Lower leg skin (tissue), 4 donors: ENCODE measurements at regions not wholly inside any gene's neighbourhood (a gene's known extent, or its start where the extent isn't known, plus 50 kb on each side); places are given as distances from the start of the nearest gene placed in this dataset.

Experiments
- DNase-seq, 2 donors: peaks; one replicate each; pipeline ENCODE4 v3.0.0-alpha.2; 2019; ENCODE audit warnings: low spot score in 2 of 2
- H3K4me3 ChIP-seq: fragments of 200-600 bp; sonication (generic); 2 replicates; pipeline ENCODE4 v1.5.1; 2017; ENCODE audit warnings: mild to moderate bottlenecking, low read depth; ENCODE audit not compliant: poor library complexity, severe bottlenecking
- POLR2A ChIP-seq, 2 donors: fragments of 450-650 bp; IDR thresholded peaks; one replicate each; pipeline ENCODE4 v1.6.1; 2016 to 2017; ENCODE audit warnings: antibody characterized with exemption in 2 of 2, mild to moderate bottlenecking in 1 of 2, moderate library complexity in 1 of 2
- whole genome bisulfite sequencing, 2 donors: methylation state at CpG; one replicate each; pipeline ENCODE4 v1.1.5; 2018; 5-methylcytosine and 5-hydroxymethylcytosine counted together
- intact Hi-C: fragments of 100-400 bp; cut with DNase I; formaldehyde crosslinking; loops from one replicate; pipeline ENCODE4 v1.15.0; 2023; ENCODE audit warnings: low total_unique reads
- TF ChIP-seq, protein P1 (sequence below), 3 donors: fragments of 450-650 bp; IDR thresholded peaks; one replicate each; pipeline ENCODE4 v1.5.1; 2016; ENCODE audit warnings: antibody characterized with exemption in 3 of 3, mild to moderate bottlenecking in 3 of 3, moderate library complexity in 2 of 3

DNA sequence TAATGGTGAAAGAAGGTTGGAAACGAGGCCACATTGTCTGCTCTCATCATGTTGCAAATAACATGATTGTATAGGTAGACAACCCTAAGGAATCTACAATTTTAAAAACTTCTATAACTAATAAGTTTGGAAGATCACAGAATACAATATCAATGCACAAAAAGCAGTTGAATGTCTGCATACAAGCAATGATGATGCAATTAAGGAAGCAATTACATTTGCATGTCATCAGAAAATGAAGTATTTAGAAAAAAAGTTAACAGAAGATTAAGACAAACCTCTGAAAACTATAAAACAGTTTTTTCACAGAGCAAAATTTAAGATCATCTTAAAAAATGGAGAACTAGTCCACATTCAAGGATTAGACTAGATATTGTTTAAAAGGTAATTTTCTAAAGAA lies 181.1 kb downstream of the METTL4 start:
- WGBS, 2 donors, result 52 to 55% methylated on average over 1 of the region's 1 CpG
- intact Hi-C loops, result no loop called here
- TF ChIP-seq POLR2A (IDR thresholded peaks at IDR 0.05), result no peak
- TF ChIP-seq, protein P1, sequence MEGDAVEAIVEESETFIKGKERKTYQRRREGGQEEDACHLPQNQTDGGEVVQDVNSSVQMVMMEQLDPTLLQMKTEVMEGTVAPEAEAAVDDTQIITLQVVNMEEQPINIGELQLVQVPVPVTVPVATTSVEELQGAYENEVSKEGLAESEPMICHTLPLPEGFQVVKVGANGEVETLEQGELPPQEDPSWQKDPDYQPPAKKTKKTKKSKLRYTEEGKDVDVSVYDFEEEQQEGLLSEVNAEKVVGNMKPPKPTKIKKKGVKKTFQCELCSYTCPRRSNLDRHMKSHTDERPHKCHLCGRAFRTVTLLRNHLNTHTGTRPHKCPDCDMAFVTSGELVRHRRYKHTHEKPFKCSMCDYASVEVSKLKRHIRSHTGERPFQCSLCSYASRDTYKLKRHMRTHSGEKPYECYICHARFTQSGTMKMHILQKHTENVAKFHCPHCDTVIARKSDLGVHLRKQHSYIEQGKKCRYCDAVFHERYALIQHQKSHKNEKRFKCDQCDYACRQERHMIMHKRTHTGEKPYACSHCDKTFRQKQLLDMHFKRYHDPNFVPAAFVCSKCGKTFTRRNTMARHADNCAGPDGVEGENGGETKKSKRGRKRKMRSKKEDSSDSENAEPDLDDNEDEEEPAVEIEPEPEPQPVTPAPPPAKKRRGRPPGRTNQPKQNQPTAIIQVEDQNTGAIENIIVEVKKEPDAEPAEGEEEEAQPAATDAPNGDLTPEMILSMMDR (IDR thresholded peaks at IDR 0.05), result no peak
- no peak for DNase-seq
- H3K4me3 ChIP-seq, result no peak overlapping the region

DNA sequence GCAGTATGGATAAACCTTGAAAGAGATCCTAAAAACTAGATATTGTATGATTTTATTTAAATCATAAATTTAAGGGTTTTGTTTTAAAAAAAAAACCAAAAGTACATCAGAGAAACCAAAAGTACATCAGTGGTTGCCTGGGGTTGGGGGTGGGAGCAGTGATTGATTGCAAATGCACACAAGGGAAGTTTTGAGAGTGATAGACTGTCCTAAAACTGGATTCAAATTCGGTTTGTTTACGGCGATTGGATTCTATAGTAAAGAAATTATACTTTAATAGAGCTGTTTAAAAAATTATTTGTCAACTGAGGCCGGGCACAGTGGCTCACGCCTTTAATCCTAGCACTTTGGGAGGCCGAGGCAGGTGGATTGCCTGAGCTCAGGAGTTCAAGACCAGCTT lies 179.8 kb downstream of the METTL4 start:
- DNase-seq, result no peak
- 89 to 90% methylated on average over 6 of the region's 6 CpGs for WGBS, 2 donors
- TF ChIP-seq, protein P1 (IDR thresholded peaks at IDR 0.05), result no peak
- no peak for TF ChIP-seq POLR2A (IDR thresholded peaks at IDR 0.05)
- intact Hi-C loops, result no loop called here
- no peak overlapping the region for H3K4me3 ChIP-seq

DNA sequence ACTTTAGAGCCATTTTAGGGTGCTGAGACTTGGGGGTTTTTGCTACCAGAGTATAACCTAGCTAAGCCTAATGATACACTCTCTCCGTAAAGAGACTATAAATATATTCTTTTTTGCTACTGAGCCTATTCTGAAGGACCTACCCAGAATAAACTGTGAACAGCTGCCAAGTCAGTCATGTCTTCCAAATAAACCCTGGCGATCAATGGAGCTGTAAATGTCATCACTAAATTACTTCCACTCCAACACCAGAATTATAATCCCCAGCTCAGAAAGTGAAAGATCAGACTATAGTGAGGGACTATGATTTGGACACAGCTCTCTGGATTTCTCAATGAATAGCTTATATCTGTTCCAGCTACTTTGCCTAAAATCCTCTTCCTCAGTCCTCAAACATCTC lies 178.9 kb downstream of the METTL4 start:
- no peak for DNase-seq
- TF ChIP-seq POLR2A (IDR thresholded peaks at IDR 0.05), result no peak
- TF ChIP-seq, protein P1 (IDR thresholded peaks at IDR 0.05), result no peak
- 29 to 54% methylated on average over 2 of the region's 2 CpGs for WGBS, 2 donors
- intact Hi-C loops, result no loop called here
- no peak overlapping the region for H3K4me3 ChIP-seq

DNA sequence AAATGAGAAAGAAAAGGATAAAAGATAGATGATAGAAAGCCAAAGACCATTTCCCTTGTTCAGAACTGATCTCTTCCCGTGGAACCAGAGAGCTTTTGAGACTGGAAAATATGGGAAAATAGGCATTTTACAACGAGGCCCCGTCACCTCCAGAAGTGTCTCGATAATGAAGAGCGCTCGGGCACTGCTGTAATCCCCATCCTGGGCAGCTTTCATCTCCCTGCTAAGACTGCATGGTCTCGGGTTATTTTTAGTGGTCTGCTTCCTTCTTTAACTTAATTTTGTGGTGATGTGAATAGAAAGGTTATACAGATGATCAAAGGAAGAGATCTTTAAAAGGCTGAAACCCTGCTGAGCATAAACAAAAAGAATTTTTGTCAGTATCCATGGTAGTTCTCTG lies 176.6 kb downstream of the METTL4 start:
- WGBS, 2 donors, result 72 to 74% methylated on average over 7 of the region's 7 CpGs
- intact Hi-C loops, result no loop called here
- H3K4me3 ChIP-seq, result no peak overlapping the region
- DNase-seq, result no peak
- no peak for TF ChIP-seq POLR2A (IDR thresholded peaks at IDR 0.05)
- TF ChIP-seq, protein P1 (IDR thresholded peaks at IDR 0.05), result no peak

DNA sequence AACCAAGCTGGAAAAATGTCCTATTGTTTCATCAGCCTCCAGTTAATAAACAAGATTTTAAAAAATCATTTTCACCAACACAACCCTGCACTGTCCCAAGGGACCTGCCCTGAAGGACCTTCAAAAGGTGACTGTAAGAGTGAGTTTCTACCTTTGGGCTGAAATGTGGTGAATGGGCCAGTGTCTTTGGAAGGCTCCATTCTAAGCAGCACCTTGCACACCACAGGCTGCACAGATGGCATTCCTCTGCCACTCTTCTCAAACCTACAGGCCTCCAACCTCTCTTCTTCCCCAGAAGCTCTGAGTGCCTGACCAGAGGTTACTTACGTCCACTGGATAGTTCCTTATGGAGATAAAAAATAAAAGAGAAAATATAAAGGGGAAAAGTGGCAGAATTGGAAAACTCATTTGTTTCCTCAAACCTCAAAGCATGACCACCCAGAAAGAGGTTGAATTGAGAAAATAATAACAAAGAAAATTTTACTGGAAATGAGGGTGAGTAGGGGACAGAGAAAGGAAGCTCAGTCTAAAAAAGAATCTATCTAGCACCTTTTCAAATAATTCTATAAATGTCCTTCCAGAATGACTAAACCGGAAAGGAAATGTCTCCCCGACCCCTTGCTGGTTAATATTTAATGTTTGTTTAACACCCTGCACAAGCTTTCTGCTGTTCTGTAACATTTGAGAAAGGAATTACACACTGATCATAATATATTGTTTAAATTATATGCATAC lies 175.7 kb downstream of the METTL4 start:
- TF ChIP-seq POLR2A (IDR thresholded peaks at IDR 0.05), result no peak
- DNase-seq, result no peak
- intact Hi-C loops, result no loop called here
- H3K4me3 ChIP-seq, result no peak overlapping the region
- 70 to 80% methylated on average over 3 of the region's 3 CpGs for WGBS, 2 donors

DNA sequence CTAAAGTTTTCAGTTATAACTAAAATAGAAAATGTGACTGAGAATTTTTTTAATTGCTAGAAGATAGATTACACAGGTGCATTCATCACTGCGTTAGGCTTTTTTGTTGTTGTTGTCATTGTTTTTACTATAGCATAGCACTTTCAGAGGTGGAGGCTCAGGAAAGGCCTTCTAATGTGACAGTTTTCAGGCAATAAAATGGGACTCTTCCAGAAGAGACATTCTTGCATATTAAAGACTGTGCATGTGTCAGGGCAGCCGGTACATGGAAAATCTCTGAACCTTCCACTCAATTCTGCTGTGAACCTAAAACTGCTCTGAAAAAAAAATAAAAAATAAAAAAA lies 175.2 kb downstream of the METTL4 start:
- no peak overlapping the region for H3K4me3 ChIP-seq
- intact Hi-C loops, result no loop called here
- TF ChIP-seq, protein P1 (IDR thresholded peaks at IDR 0.05), result no peak
- no peak for TF ChIP-seq POLR2A (IDR thresholded peaks at IDR 0.05)
- no peak for DNase-seq
- 92 to 93% methylated on average over 2 of the region's 2 CpGs for WGBS, 2 donors
